SK-N-MC (cell line): ENCODE measurements at regions not wholly inside any gene's neighbourhood (a gene's known extent, or its start where the extent isn't known, plus 50 kb on each side); places are given as distances from the start of the nearest gene placed in this dataset.

Experiments used
- EZH2 ChIP-seq: fragments of 200-600 bp; sonication (generic); IDR thresholded peaks from one replicate; pipeline ENCODE4 v1.6.1; 2017; ENCODE audit warnings: antibody characterized with exemption
- FOXP2 ChIP-seq: optimal IDR thresholded peaks from 2 replicates; pipeline ENCODE3; 2011; ENCODE audit warnings: mild to moderate bottlenecking, moderate library complexity; ENCODE audit not compliant: insufficient read depth; ENCODE audit errors: extremely low read length, control extremely low read depth
- POLR2AphosphoS5 ChIP-seq: IDR thresholded peaks from 2 replicates; pipeline ENCODE4 v1.6.1; 2012; ENCODE audit warnings: mild to moderate bottlenecking, low read depth, low read length, borderline replicate concordance

DNA sequence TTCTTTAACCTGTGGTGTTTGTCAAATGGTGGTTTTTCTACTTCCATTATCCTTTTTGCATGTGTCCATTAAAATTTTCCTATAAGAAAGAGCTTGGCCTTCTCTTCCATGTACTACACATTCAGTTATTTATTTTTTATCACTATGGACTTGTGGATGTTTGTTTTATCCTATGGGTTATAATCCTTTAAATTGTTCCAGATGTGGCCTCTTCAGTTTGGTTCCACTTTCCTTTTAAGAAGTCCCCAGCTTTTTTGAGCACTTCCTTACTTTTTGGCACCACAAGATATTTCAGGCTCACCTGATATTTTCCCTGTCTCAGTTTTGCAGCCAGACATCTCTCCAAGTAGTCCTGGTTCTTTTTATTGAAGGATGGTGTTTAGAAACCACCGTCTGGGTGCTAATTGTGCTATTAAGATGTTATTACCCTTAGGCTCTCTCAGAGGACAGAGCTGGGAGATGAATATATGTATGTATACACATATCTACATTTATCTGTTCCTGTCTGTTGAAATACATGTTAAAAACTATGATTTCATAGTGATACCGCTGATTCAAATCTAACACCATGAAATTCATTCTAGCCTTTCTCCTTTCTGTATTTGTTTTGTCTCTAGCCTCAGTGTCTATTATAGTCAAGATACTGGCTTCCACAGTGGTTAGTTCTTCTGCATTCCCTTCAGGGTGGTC, 408.5 kb upstream of the RGS6 start:
- no peak for TF ChIP-seq EZH2
- TF ChIP-seq POLR2AphosphoS5 = no peak
- no peak for TF ChIP-seq FOXP2
